Activated naive CD8-positive, alpha-beta T cell (primary cell): ENCODE measurements at regions not wholly inside any gene's neighbourhood (a gene's known extent, or its start where the extent isn't known, plus 50 kb on each side); places are given as distances from the start of the nearest gene placed in this dataset.

ENCODE experiments used
- H3K27ac Mint-ChIP-seq: one replicate; pipeline ENCODE4 v1.8.0; 2021; ENCODE audit warnings: mixed read lengths
- H3K27me3 Mint-ChIP-seq: one replicate; pipeline ENCODE4 v1.8.0; 2021; ENCODE audit warnings: mixed read lengths
- H3K36me3 Mint-ChIP-seq: one replicate; pipeline ENCODE4 v1.8.0; 2021; ENCODE audit warnings: mixed read lengths
- H3K4me1 Mint-ChIP-seq: one replicate; pipeline ENCODE4 v1.8.0; 2021; ENCODE audit warnings: low read depth, mixed read lengths
- H3K4me3 Mint-ChIP-seq: one replicate; pipeline ENCODE4 v1.8.0; 2021; ENCODE audit warnings: mild to moderate bottlenecking, mixed read lengths
- H3K9me3 Mint-ChIP-seq: one replicate; pipeline ENCODE4 v1.8.0; 2021; ENCODE audit warnings: low read depth, mixed read lengths

DNA sequence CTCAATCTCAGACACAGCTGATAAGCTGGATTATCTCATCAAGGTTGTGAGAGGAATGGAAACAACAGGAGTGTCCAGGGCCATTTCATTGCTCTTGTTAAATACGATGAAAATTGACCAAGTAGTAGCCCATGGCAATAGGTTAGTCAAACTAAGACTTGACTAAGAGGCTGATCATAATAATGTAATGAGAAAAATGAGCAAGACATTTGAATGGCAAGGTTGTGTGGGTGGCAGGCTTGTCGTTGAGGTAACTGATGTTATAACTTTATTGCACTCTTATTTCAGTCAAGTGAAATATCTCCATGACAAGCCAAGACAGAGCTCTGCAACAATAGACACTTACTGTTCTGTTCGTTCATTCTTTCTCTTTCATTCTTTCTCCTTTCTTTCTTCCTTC lies 532.0 kb downstream of the GATA3 start:
- H3K27me3 Mint-ChIP-seq = peaks cover 13% of the 10 kb centered on the region
- no peak overlapping the region for H3K27ac Mint-ChIP-seq
- H3K36me3 Mint-ChIP-seq = no peaks in the 10 kb centered on the region
- no peaks in the 10 kb centered on the region for H3K9me3 Mint-ChIP-seq
- H3K4me3 Mint-ChIP-seq = no peak overlapping the region
- peaks cover 1% of the 10 kb centered on the region for H3K4me1 Mint-ChIP-seq

GRCh38 chr10:8588135-8588534 lies 533.6 kb downstream of the GATA3 start:
- Mint-ChIP-seq H3K27me3 (peaks cover 13% of the 10 kb centered on the region), H3K27ac (no peak overlapping the region), H3K9me3 (no peaks in the 10 kb centered on the region), H3K4me3 (no peak overlapping the region), H3K36me3 (no peaks in the 10 kb centered on the region), H3K4me1 (peaks cover 1% of the 10 kb centered on the region)

DNA sequence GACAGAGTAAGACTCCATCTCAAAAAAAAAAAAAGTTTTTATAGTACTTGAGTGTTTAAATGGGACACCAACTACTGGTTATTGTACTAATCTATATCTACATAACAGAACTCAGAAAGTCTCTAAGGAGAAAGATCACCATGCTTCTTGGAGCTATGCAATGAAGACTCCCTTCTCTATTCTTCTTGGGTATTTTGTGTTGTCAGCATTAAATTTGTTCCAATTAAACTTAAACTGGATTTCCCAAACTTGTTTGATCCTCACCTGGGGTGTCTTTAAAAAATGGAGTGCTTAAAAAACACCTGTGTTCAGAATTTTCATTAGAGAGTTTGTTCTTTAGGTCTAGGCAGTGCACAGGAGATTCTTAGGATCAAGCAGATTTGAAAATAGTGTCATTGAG lies 536.0 kb downstream of the GATA3 start:
- Mint-ChIP-seq H3K36me3 (no peaks in the 10 kb centered on the region), H3K9me3 (no peaks in the 10 kb centered on the region), H3K4me1 (peaks cover 1% of the 10 kb centered on the region), H3K4me3 (no peak overlapping the region), H3K27me3 (peaks cover 10% of the 10 kb centered on the region), H3K27ac (no peak overlapping the region)

DNA sequence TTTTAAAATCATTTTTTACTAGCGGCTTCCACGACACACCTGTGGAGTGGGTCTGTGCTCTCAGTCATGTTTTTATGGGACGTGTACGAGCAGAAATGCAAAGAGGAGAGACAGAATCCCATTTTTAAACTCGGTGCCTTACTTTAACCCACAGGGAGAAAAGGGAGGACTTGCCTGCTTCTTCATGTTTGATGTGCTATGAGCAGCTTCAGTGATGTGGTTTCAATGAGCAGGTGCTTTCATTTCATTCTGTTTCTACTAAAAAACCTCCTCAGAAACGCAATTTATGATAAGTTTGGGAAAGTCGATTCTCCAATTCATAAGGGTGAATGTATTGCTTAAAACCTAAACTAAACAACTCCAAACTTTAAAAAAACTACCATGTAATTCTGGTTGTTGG lies 537.2 kb downstream of the GATA3 start:
- Mint-ChIP-seq H3K36me3 (no peaks in the 10 kb centered on the region), H3K27ac (no peak overlapping the region), H3K4me1 (peaks cover under 1% of the 10 kb centered on the region), H3K4me3 (no peak overlapping the region), H3K9me3 (no peaks in the 10 kb centered on the region), H3K27me3 (peaks cover 10% of the 10 kb centered on the region)

- Mint-ChIP-seq H3K36me3 (no peaks in the 10 kb centered on the region), H3K27me3 (no peaks in the 10 kb centered on the region), H3K27ac (no peak overlapping the region), H3K4me1 (no peaks in the 10 kb centered on the region), H3K4me3 (no peak overlapping the region), H3K9me3 (no peaks in the 10 kb centered on the region)
Observed at GRCh38 chr10:8594176-8594575, 539.7 kb downstream of the GATA3 start.

DNA sequence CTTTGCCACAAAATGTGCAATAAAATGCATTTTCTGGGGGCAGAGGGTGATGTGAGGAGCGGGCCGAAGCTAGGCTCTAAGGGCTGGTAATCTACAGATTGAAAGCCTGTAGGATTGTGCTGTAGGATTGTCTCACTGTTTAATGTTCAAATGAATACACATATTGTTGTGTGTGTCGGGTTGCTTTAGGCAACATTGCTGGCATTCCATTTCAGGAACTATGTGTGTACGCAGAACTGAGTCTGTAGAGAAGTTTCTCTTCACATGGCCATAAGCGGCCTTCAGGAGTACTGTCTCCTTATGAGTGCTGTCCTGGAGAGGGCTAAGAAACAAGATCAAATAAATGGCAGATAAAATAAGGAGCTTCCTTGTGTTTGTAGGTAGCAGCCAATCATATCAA lies 540.2 kb downstream of the GATA3 start:
- no peaks in the 10 kb centered on the region for H3K9me3 Mint-ChIP-seq
- H3K27me3 Mint-ChIP-seq = no peaks in the 10 kb centered on the region
- peaks cover 2% of the 10 kb centered on the region for H3K4me1 Mint-ChIP-seq

GRCh38 chr10:8595140-8595539 lies 540.7 kb downstream of the GATA3 start:
- H3K4me3 Mint-ChIP-seq = no peak overlapping the region
- no peaks in the 10 kb centered on the region for H3K9me3 Mint-ChIP-seq
- H3K36me3 Mint-ChIP-seq = no peaks in the 10 kb centered on the region
- no peaks in the 10 kb centered on the region for H3K27me3 Mint-ChIP-seq
- no peak overlapping the region for H3K27ac Mint-ChIP-seq
- peaks cover 2% of the 10 kb centered on the region for H3K4me1 Mint-ChIP-seq

More for the DNA sequence above, 540.2 kb downstream of the GATA3 start:
- Mint-ChIP-seq H3K27ac (no peak overlapping the region), H3K4me3 (no peak overlapping the region), H3K36me3 (no peaks in the 10 kb centered on the region)

DNA sequence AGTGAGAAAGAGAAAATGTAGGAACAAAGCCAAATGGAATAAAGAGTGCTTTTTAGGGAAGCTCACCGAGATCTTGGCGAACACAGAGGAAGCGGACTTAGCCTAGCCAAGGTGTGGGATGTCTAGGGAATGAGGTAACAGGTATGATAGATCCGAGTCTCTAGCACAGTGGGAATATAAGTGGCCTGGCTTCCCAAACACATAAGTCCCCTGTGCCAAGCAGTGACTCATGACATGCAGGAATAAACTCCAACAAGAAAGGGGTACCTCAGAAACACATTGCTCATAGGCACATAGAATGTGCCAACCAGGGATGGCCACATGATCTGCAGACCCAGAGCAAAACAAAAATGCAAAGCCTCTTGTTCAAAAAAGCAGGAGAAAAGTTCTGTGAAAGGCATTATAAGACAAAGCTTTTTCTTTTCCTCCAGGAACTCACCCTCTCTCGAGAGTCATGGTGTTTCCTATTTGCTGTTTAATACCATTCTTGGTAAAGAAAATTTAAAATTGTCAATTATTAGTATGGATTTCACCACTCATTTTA lies 542.5 kb downstream of the GATA3 start:
- no peaks in the 10 kb centered on the region for H3K27me3 Mint-ChIP-seq
- peaks cover 2% of the 10 kb centered on the region for H3K4me1 Mint-ChIP-seq
- H3K4me3 Mint-ChIP-seq = no peak overlapping the region
- no peak overlapping the region for H3K27ac Mint-ChIP-seq
- H3K9me3 Mint-ChIP-seq = no peaks in the 10 kb centered on the region
- H3K36me3 Mint-ChIP-seq = no peaks in the 10 kb centered on the region

GRCh38 chr10:8600192-8600591 lies 545.7 kb downstream of the GATA3 start:
- no peaks in the 10 kb centered on the region for H3K27me3 Mint-ChIP-seq
- H3K4me3 Mint-ChIP-seq = no peak overlapping the region
- H3K36me3 Mint-ChIP-seq = peaks cover 4% of the 10 kb centered on the region
- peaks cover 6% of the 10 kb centered on the region for H3K4me1 Mint-ChIP-seq
- no peak overlapping the region for H3K27ac Mint-ChIP-seq
- peaks cover 3% of the 10 kb centered on the region for H3K9me3 Mint-ChIP-seq

GRCh38 chr10:8602821-8603220 lies 548.3 kb downstream of the GATA3 start:
- H3K27ac Mint-ChIP-seq = no peak overlapping the region
- H3K4me3 Mint-ChIP-seq = no peak overlapping the region
- peaks cover 13% of the 10 kb centered on the region for H3K36me3 Mint-ChIP-seq
- H3K4me1 Mint-ChIP-seq = peaks cover 6% of the 10 kb centered on the region
- peaks cover 14% of the 10 kb centered on the region for H3K9me3 Mint-ChIP-seq
- H3K27me3 Mint-ChIP-seq = no peaks in the 10 kb centered on the region

DNA sequence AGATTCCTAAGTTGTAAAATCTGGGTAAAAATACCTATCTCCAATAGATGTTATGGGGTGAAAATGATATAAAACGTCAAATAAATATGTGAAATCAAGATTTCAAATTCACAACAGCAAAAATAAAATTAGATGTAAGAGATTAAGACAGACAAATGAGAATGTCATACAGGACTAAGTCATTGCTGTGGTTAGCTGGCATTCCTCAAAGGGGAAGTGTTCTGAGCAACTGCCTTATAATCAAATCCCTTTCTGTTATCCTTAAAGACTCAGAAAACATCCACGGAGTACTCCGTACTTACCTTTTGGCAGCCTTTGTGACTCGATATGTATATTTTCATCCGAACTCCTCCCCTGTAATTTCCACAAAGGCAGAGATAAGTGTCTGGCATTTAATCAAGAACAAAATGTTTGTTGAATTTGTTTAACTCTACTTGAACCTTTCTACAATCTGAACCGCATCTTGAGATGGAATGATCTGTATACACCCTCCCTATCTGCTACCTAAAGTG lies 559.6 kb downstream of the GATA3 start:
- H3K9me3 Mint-ChIP-seq = peaks cover 10% of the 10 kb centered on the region
- H3K27ac Mint-ChIP-seq = no peak overlapping the region
- H3K36me3 Mint-ChIP-seq = peaks cover 5% of the 10 kb centered on the region
- peaks cover 10% of the 10 kb centered on the region for H3K4me1 Mint-ChIP-seq
- H3K27me3 Mint-ChIP-seq = no peaks in the 10 kb centered on the region
- no peak overlapping the region for H3K4me3 Mint-ChIP-seq

- no peak overlapping the region for H3K4me3 Mint-ChIP-seq
- peaks cover 10% of the 10 kb centered on the region for H3K4me1 Mint-ChIP-seq
- no peak overlapping the region for H3K27ac Mint-ChIP-seq
- H3K27me3 Mint-ChIP-seq = no peaks in the 10 kb centered on the region
- peaks cover 3% of the 10 kb centered on the region for H3K36me3 Mint-ChIP-seq
- H3K9me3 Mint-ChIP-seq = peaks cover 9% of the 10 kb centered on the region
Observed at GRCh38 chr10:8615118-8615517, 560.6 kb downstream of the GATA3 start.

GRCh38 chr10:8616166-8616565 lies 561.7 kb downstream of the GATA3 start:
- peaks cover 10% of the 10 kb centered on the region for H3K4me1 Mint-ChIP-seq
- no peak overlapping the region for H3K4me3 Mint-ChIP-seq
- no peaks in the 10 kb centered on the region for H3K27me3 Mint-ChIP-seq
- H3K9me3 Mint-ChIP-seq = peaks cover 5% of the 10 kb centered on the region
- H3K36me3 Mint-ChIP-seq = peaks cover 3% of the 10 kb centered on the region
- H3K27ac Mint-ChIP-seq = no peak overlapping the region

- H3K27ac Mint-ChIP-seq = no peak overlapping the region
- H3K9me3 Mint-ChIP-seq = no peaks in the 10 kb centered on the region
- peaks cover 3% of the 10 kb centered on the region for H3K36me3 Mint-ChIP-seq
- no peaks in the 10 kb centered on the region for H3K27me3 Mint-ChIP-seq
- H3K4me3 Mint-ChIP-seq = no peak overlapping the region
- H3K4me1 Mint-ChIP-seq = peaks cover 10% of the 10 kb centered on the region
Observed at GRCh38 chr10:8617792-8618191, 563.3 kb downstream of the GATA3 start.

GRCh38 chr10:8618834-8619233 lies 564.3 kb downstream of the GATA3 start:
- Mint-ChIP-seq H3K27me3 (no peaks in the 10 kb centered on the region), H3K27ac (no peak overlapping the region), H3K9me3 (no peaks in the 10 kb centered on the region), H3K4me1 (peaks cover 10% of the 10 kb centered on the region), H3K4me3 (no peak overlapping the region), H3K36me3 (peaks cover 5% of the 10 kb centered on the region)

DNA sequence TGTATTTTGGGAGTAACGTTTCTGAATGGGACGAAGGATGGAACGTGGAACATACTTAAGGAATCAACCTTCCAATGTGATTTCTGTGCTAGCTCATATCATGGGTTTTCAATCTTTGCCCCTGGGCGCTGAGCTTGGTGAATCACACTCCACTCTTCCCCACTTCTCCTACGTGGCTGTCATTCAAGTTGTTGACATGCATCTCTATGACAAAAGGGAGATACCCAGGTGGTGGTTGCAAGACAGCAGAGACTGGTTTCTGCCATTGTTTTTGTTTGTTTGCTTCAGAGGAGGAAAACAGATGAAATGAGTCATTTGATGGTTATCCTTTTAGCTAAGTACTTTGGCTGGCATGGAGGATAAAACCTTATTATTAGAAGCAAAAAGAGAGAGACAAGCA lies 573.9 kb downstream of the GATA3 start:
- H3K27ac Mint-ChIP-seq = no peak overlapping the region
- no peak overlapping the region for H3K4me3 Mint-ChIP-seq
- H3K9me3 Mint-ChIP-seq = no peaks in the 10 kb centered on the region
- no peaks in the 10 kb centered on the region for H3K4me1 Mint-ChIP-seq
- H3K36me3 Mint-ChIP-seq = peaks cover 2% of the 10 kb centered on the region
- H3K27me3 Mint-ChIP-seq = peaks cover 1% of the 10 kb centered on the region
